ENCODE measurements at regions not wholly inside any gene's neighbourhood (a gene's known extent, or its start where the extent isn't known, plus 50 kb on each side); places are given as distances from the start of the nearest gene placed in this dataset.

GRCh38 chr10:81594991-81595390 is 280.0 kb upstream of the NRG3 start:
- Histone ChIP-seq H3K9ac (ENCODE audit: low read depth, low read length) (no peak overlapping the region), H3K27ac (ENCODE audit: insufficient read depth, low read length) (no peak overlapping the region), H2BK20ac (ENCODE audit: low read depth, low read length) (no peak overlapping the region), H3K23ac (ENCODE audit: low read depth, low read length) (no peak overlapping the region), H2BK15ac (ENCODE audit: low read depth, low read length) (no peak overlapping the region), H3K14ac (replicated peaks; ENCODE audit: low read depth, low read length) (no peak overlapping the region), H3K18ac (ENCODE audit: low read depth, low read length) (no peak overlapping the region), H3K9me3 (ENCODE audit: control insufficient read depth, insufficient read depth, low read length) (no peaks in the 10 kb centered on the region; the same call in none of the 2 replicates), H2BK5ac (ENCODE audit: low read depth, low read length, poor library complexity, severe bottlenecking) (no peak overlapping the region), H3K4ac (ENCODE audit: low read depth, low read length) (no peak overlapping the region), H3K36me3 (ENCODE audit: control insufficient read depth, insufficient read depth, low read length) (no peaks in the 10 kb centered on the region), H4K91ac (ENCODE audit: insufficient read depth, low read depth, low read length) (no peak overlapping the region), H3K4me2 (ENCODE audit: low read depth, low read length) (no peak overlapping the region), H2AK5ac (ENCODE audit: low read depth, low read length) (no peak overlapping the region), H2AK9ac (replicated peaks; ENCODE audit: low read depth, low read length, poor library complexity) (no peak overlapping the region), H4K8ac (ENCODE audit: low read depth in 2 of 2, low read length in 2 of 2) (no peak overlapping the region), H3K9me1 (ENCODE audit: insufficient read depth, low read length) (no peaks in the 10 kb centered on the region), H3K56ac (ENCODE audit: extremely low read depth, insufficient read depth, low read length) (no peak overlapping the region), H2BK120ac (ENCODE audit: low read depth, low read length) (no peak overlapping the region), H2AFZ (replicated peaks; ENCODE audit: low read length, poor library complexity) (no peak overlapping the region), H3K4me1 (ENCODE audit: control insufficient read depth, insufficient read depth, low read length) (no peaks in the 10 kb centered on the region), H3K4me3 (ENCODE audit: insufficient read depth, low read depth, low read length) (no peak overlapping the region), H3K79me1 (ENCODE audit: low read depth in 1 of 2, low read length in 2 of 2) (no peaks in the 10 kb centered on the region), H4K5ac (ENCODE audit: low read depth, low read length) (no peak overlapping the region), H4K20me1 (ENCODE audit: insufficient read depth, low read length) (no peaks in the 10 kb centered on the region), H3K27me3 (ENCODE audit: control insufficient read depth, insufficient read depth, low read length) (no peaks in the 10 kb centered on the region)
- no peak for TF ChIP-seq CEBPB (IDR thresholded peaks at IDR 0.05; ENCODE audit: low read depth, low read length)
- no peak for TF ChIP-seq BHLHE40 (IDR thresholded peaks at IDR 0.05; ENCODE audit: low read depth, low read length)
- TF ChIP-seq NFE2L2 (IDR thresholded peaks at IDR 0.05; ENCODE audit: low read depth, low read length) = no peak
- TF ChIP-seq USF2 (IDR thresholded peaks at IDR 0.05; ENCODE audit: low read depth, low read length) = no peak
- no peak for TF ChIP-seq RCOR1 (IDR thresholded peaks at IDR 0.05; ENCODE audit: insufficient replicate concordance, low read length)
- TF ChIP-seq ELK1 (IDR thresholded peaks at IDR 0.05; ENCODE audit: borderline replicate concordance, low read depth, low read length) = no peak
- TF ChIP-seq FOS (IDR thresholded peaks at IDR 0.05; ENCODE audit: low read depth, low read length) = no peak
- ChIA-PET CTCF (no interaction called here), POLR2A (ENCODE audit: unreplicated experiment) (no interaction called here)
- BruUV-seq (replicated peaks) = no TSS peak
- intact Hi-C loops (cut with micrococcal nuclease) (loop anchor here (5.0 kb wide), 1 partner anchor 1662 kb away; no protein-coding TSS in a partner anchor), dilution Hi-C loops (cut with HindIII; ENCODE audit: low sequenced_read_pairs, unreplicated experiment) (no loop called here), in situ Hi-C loops (cut with MboI; ENCODE audit: low sequenced_read_pairs) (no loop called here)
- WGBS, 2 experiments (ENCODE audit: extremely low coverage in 2 of 2, insufficient read length in 1 of 2) = no CpG with 5 or more reads among the region's 1 CpG
- ATAC-seq (ENCODE audit: low read depth) = no peak
- DNase-seq = no peak

Data from IMR-90 (cell line).